ENCODE measurements at regions not wholly inside any gene's neighbourhood (a gene's known extent, or its start where the extent isn't known, plus 50 kb on each side); places are given as distances from the start of the nearest gene placed in this dataset.
"Not testable (repeated sequence)": the region's sequence is repeated elsewhere in the genome, so short reads cannot be mapped to it uniquely, and the experiment has no call there.

GRCh38 chr18:35892118-35892517, 80.4 kb upstream of the RMP24 start:
- H3K4me3 ChIP-seq = no peak overlapping the region
- TF ChIP-seq, protein P1, sequence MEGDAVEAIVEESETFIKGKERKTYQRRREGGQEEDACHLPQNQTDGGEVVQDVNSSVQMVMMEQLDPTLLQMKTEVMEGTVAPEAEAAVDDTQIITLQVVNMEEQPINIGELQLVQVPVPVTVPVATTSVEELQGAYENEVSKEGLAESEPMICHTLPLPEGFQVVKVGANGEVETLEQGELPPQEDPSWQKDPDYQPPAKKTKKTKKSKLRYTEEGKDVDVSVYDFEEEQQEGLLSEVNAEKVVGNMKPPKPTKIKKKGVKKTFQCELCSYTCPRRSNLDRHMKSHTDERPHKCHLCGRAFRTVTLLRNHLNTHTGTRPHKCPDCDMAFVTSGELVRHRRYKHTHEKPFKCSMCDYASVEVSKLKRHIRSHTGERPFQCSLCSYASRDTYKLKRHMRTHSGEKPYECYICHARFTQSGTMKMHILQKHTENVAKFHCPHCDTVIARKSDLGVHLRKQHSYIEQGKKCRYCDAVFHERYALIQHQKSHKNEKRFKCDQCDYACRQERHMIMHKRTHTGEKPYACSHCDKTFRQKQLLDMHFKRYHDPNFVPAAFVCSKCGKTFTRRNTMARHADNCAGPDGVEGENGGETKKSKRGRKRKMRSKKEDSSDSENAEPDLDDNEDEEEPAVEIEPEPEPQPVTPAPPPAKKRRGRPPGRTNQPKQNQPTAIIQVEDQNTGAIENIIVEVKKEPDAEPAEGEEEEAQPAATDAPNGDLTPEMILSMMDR (IDR thresholded peaks at IDR 0.05) = no peak
- DNase-seq (ENCODE audit: low spot score) = no peak

DNA sequence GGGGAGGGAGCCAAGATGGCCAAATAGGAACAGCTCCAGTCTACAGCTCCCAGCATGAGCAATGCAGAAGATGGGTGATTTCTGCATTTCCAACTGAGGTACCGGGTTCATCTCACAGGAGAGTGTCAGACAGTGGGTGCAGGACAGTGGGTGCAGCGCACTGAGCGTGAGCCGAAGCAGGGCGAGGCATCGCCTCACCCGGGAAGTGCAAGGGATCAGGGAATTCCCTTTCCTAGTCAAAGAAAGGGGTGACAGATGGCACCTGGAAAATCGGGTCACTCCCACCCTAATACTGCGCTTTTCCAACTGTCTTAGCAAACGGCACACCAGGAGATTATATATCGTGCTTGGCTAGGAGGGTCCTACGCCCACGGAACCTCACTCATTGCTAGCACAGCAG, 75.0 kb upstream of the RMP24 start:
- H3K27ac ChIP-seq; H3K4me3 ChIP-seq; DNase-seq (ENCODE audit: low spot score): not testable (repeated sequence)

More at GRCh38 chr18:35892118-35892517, 80.4 kb upstream of the RMP24 start:
- no peak overlapping the region for H3K27ac ChIP-seq

DNA sequence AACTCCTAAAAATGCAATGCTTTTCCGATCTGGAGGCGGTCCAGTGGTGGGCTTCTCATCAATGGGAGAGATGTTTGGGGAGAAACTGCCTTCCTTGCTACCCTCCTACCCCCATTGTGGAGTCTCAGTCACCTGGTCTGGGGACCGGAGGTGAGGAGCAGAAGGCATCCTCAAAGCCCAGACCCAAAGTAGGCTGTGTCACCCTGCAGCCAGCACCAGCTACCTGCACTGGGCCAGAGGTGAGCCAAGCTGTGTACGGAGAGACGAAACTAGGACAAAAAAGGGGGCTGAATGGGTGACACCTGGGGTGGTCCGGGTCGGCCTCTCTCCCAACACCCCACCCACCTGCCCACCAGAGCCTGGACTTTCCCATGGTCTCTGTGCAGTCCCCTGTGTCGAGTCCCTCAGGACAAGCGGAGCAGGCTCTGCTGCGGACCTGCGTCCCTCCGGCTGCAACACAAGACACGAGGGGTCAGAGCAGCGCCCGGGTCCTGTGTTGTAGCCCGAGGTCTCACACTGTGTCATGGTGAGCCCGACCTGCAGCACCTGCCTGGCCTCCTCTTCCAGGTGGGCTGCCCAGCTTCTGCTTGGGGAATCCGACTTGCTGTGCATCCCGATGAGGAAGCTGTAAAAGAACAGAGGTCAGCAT, 68.0 kb upstream of the RMP24 start:
- no peak overlapping the region for H3K27ac ChIP-seq
- DNase-seq (ENCODE audit: low spot score) = no peak
- TF ChIP-seq, protein P1 (IDR thresholded peaks at IDR 0.05) = no peak
- H3K4me3 ChIP-seq = no peak overlapping the region

DNA sequence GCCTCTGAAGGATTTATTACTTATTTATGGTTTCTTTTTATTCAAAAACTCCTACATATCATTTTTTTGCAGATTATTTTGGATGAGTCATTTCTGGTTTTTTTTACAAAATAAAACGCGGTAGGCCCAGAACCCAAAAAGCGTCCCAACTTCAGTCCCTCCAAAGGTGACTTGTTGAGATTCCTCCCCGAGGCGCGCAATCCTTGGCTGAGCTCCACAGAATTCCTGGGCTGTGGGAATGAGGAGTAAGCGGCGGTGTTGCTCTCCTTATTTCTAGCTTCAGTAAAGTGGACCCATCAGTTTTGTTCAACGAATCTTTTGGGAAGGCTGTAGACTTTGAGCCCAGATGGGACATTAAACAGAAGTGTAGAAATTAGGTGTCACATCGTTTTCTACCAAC, 67.0 kb upstream of the RMP24 start:
- no peak overlapping the region for H3K4me3 ChIP-seq
- no peak for DNase-seq (ENCODE audit: low spot score)
- H3K27ac ChIP-seq = no peak overlapping the region
- TF ChIP-seq, protein P1 (IDR thresholded peaks at IDR 0.05) = no peak

DNA sequence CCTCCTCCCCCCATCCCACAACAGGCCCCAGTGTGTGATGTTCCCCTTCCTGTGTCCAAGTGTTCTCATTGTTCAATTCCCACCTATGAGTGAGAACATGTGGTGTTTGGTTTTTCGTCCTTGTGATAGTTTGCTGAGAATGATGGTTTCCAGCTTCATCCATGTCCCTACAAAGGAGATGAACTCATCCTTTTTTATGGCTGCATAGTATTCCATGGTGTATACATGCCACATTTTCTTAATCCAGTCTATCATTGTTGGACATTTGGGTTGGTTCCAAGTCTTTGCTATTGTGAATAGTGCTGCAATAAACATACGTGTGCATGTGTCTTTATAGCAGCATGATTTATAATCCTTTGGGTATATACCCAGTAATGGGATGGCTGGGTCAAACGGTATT, 66.2 kb upstream of the RMP24 start:
- DNase-seq (ENCODE audit: low spot score); H3K4me3 ChIP-seq; H3K27ac ChIP-seq: not testable (repeated sequence)

DNA sequence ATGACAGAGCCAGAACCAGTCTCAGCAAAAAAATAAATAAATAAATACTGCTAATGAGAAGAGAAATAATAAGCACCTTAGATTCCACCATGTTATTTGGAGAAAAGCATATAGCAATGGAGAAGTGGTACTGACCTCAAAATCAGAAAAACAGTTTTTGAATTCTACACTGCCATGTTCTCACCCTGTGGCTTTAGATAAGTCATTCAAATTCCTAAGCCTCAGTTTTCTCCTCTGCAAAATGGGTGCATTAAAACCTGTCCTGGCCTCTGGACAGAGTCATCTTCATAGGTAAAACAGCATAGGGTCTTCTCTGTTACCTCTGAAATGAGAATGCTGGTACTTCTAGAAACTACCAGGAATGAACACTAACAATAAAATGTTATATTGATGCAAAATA, 62.2 kb upstream of the RMP24 start:
- H3K4me3 ChIP-seq = no peak overlapping the region
- DNase-seq (ENCODE audit: low spot score) = no peak
- no peak overlapping the region for H3K27ac ChIP-seq
- TF ChIP-seq, protein P1 (IDR thresholded peaks at IDR 0.05) = no peak

- H3K4me3 ChIP-seq = no peak overlapping the region
- TF ChIP-seq, protein P1 (IDR thresholded peaks at IDR 0.05) = no peak
- H3K27ac ChIP-seq = no peak overlapping the region
- no peak for DNase-seq (ENCODE audit: low spot score)
These were observed 60.1 kb upstream of the RMP24 start for GRCh38 chr18:35912332-35912731.

GRCh38 chr18:35915056-35915455, 57.4 kb upstream of the RMP24 start:
- DNase-seq (ENCODE audit: low spot score) = no peak

More at GRCh38 chr18:35915056-35915455, 57.4 kb upstream of the RMP24 start:
- TF ChIP-seq, protein P1 (IDR thresholded peaks at IDR 0.05) = no peak
- no peak overlapping the region for H3K27ac ChIP-seq
- no peak overlapping the region for H3K4me3 ChIP-seq
